22Rv1 (cell line): ENCODE measurements at regions not wholly inside any gene's neighbourhood (a gene's known extent, or its start where the extent isn't known, plus 50 kb on each side); places are given as distances from the start of the nearest gene placed in this dataset.

Experiments
- CTCF ChIP-seq: fragments of 450-650 bp; IDR thresholded peaks from 2 replicates; pipeline ENCODE4 v1.5.1; 2017; ENCODE audit warnings: mild to moderate bottlenecking
- ZFX ChIP-seq: fragments of 450-650 bp; IDR thresholded peaks from 2 replicates; pipeline ENCODE4 v1.6.1; 2017; ENCODE audit warnings: antibody characterized with exemption, borderline replicate concordance

DNA sequence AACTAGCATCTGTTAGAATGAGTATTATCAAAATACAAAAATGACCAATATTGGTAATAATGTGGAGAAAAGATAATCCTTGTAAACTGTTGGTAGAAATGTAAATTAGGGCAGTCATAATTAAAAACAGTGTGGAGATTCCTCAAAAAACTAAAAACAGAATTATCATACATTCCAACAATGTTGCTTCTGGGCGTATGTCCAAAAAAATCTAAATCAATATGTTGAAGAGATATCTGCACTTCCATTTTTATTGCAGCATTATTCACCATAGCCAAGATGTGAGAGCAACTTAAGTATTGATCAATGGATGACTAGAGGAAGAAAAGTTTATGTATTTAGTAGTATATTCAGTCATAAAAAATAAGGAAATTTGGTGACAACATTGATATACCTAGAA lies 59.8 kb upstream of the OR9G4 start:
- TF ChIP-seq CTCF (no peak), ZFX (no peak)
